ENCODE measurements at regions not wholly inside any gene's neighbourhood (a gene's known extent, or its start where the extent isn't known, plus 50 kb on each side); places are given as distances from the start of the nearest gene placed in this dataset.

GRCh38 chr10:100612601-100613595 is 77.2 kb downstream of the HIF1AN start:
- Histone ChIP-seq H3K9ac (ENCODE audit: low read depth in 1 of 2, low read length in 2 of 2) (no peak overlapping the region), H3K36me3 (ENCODE audit: control insufficient read depth in 1 of 2, insufficient read depth in 2 of 2, low read length in 2 of 2) (no peaks in the 10 kb centered on the region), H3K4me1 (ENCODE audit: control insufficient read depth in 1 of 2, insufficient read depth in 2 of 2, low read length in 2 of 2) (no peaks in the 10 kb centered on the region), H3K27me3 (ENCODE audit: control insufficient read depth in 1 of 2, insufficient read depth in 2 of 2, low read length in 2 of 2) (peaks cover 20 to 35% of the 10 kb centered on the region in 2 donors), H3K4me3 (ENCODE audit: low read depth in 1 of 2, low read length in 2 of 2) (no peak overlapping the region), H3K27ac (ENCODE audit: low read depth, low read length) (no peak overlapping the region), H3K9me3 (ENCODE audit: control insufficient read depth in 1 of 2, low read length in 2 of 2) (no peaks in the 10 kb centered on the region)

DNA sequence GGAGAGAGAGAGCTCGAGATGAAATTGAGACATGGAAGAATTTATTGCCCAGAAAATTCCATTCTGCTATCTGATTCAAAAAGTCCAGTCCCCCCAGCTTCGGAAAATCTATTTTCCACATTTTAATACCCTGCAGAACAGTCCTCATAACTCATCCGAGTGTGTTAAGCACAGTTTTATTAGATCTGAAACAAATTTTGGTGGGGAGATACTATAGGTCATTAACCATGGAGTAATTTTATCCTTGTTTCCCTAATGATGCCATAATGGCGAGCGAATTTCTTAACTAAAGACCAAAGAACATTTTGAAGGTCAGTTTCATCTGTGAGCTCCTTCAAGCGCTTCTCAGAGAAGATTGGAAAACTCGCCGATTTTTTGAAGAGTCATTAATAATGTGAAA is 78.1 kb downstream of the HIF1AN start:
- H3K9me3 ChIP-seq (ENCODE audit: control insufficient read depth in 1 of 2, low read length in 2 of 2): no peaks in the 10 kb centered on the region
- H3K36me3 ChIP-seq (ENCODE audit: control insufficient read depth in 1 of 2, insufficient read depth in 2 of 2, low read length in 2 of 2): no peaks in the 10 kb centered on the region
- no peaks in the 10 kb centered on the region for H3K4me1 ChIP-seq (ENCODE audit: control insufficient read depth in 1 of 2, insufficient read depth in 2 of 2, low read length in 2 of 2)
- H3K27me3 ChIP-seq (ENCODE audit: control insufficient read depth in 1 of 2, insufficient read depth in 2 of 2, low read length in 2 of 2): peaks cover 22 to 37% of the 10 kb centered on the region in 2 donors
- no peak overlapping the region for H3K4me3 ChIP-seq (ENCODE audit: low read depth in 1 of 2, low read length in 2 of 2)
- H3K9ac ChIP-seq (ENCODE audit: low read depth in 1 of 2, low read length in 2 of 2): no peak overlapping the region
- no peak overlapping the region for H3K27ac ChIP-seq (ENCODE audit: low read depth, low read length)

DNA sequence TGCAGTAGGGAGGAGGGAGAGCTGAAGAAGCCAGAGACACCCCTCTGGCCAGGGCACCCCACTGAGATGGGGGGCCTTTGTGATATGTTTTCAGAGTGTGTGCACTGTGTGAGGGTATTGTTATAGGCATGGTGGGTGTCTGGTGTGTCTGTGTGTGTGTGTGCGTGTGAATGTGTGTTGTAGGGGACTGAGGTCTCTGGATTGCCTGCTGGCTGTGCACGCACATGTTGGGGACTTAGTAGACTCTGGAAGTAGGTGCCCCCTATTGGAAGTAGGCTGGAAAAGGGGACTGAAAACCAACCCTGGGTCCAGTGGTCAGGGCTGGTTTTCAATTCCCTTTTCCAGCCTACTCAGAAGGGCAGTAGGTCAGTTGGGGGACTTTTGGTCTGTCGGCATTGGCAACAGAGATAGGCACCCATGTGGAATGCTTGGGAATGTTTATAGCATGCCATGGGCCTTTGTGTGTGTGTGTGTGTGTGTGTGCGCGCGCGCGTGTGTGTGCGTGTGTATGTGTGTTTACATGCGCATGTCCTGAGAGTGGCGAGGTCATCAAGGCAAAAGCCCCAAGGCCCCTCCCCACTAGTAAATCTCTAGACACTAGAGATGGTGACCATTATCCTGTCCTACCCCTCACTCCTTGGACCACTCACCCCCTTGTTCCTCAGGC is 78.8 kb downstream of the HIF1AN start:
- H3K4me3 ChIP-seq (ENCODE audit: low read depth in 1 of 2, low read length in 2 of 2): no peak overlapping the region
- peaks cover 27 to 44% of the 10 kb centered on the region in 2 donors for H3K27me3 ChIP-seq (ENCODE audit: control insufficient read depth in 1 of 2, insufficient read depth in 2 of 2, low read length in 2 of 2)
- no peaks in the 10 kb centered on the region for H3K4me1 ChIP-seq (ENCODE audit: control insufficient read depth in 1 of 2, insufficient read depth in 2 of 2, low read length in 2 of 2)
- no peak overlapping the region for H3K27ac ChIP-seq (ENCODE audit: low read depth, low read length)
- no peak overlapping the region for H3K9ac ChIP-seq (ENCODE audit: low read depth in 1 of 2, low read length in 2 of 2)
- H3K9me3 ChIP-seq (ENCODE audit: control insufficient read depth in 1 of 2, low read length in 2 of 2): no peaks in the 10 kb centered on the region
- no peaks in the 10 kb centered on the region for H3K36me3 ChIP-seq (ENCODE audit: control insufficient read depth in 1 of 2, insufficient read depth in 2 of 2, low read length in 2 of 2)

DNA sequence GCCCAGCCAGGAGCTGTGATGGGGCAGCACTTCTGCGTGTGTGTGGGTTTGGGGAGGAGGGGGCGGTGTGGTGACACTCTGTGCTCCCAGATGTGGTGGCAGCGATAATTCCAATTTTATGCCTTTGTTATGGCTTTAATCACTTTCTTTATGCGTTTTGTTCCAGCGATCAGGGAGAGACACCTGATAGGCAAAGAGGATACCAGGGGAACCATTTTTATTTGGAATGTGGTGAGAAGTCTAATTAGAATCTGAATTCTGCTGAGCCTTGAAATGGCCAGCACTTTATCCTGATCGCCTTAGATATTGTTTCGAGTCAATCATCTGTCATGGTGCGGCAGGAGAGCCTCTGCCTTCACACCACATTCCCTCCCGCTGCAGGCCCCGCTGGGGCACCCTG is 79.5 kb downstream of the HIF1AN start:
- no peak overlapping the region for H3K4me3 ChIP-seq (ENCODE audit: low read depth in 1 of 2, low read length in 2 of 2)
- H3K9me3 ChIP-seq (ENCODE audit: control insufficient read depth in 1 of 2, low read length in 2 of 2): no peaks in the 10 kb centered on the region
- H3K4me1 ChIP-seq (ENCODE audit: control insufficient read depth in 1 of 2, insufficient read depth in 2 of 2, low read length in 2 of 2): no peaks in the 10 kb centered on the region
- H3K27me3 ChIP-seq (ENCODE audit: control insufficient read depth in 1 of 2, insufficient read depth in 2 of 2, low read length in 2 of 2): peaks cover 33 to 49% of the 10 kb centered on the region in 2 donors
- H3K9ac ChIP-seq (ENCODE audit: low read depth in 1 of 2, low read length in 2 of 2): no peak overlapping the region
- H3K27ac ChIP-seq (ENCODE audit: low read depth, low read length): no peak overlapping the region
- H3K36me3 ChIP-seq (ENCODE audit: control insufficient read depth in 1 of 2, insufficient read depth in 2 of 2, low read length in 2 of 2): no peaks in the 10 kb centered on the region

DNA sequence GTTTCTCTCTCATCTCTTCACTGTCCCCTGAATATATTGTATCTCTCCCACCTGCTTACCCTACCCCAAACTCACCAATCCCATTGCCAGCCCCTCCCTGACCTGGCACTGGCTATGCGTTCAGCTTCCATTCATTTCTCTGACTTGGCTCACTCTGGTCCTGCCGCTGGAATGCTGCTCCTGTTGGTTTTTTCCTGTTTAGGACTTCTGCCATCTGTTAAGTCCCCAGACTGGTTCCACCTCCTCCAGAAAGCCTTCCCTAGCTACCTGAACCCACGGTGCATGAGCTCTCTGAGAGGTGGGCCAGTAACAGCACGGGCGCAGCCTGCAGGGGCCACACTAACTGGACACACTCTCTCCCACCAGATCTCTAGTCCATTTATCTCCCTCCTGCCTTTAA is 80.2 kb downstream of the HIF1AN start:
- H3K27ac ChIP-seq (ENCODE audit: low read depth, low read length): no peak overlapping the region

DNA sequence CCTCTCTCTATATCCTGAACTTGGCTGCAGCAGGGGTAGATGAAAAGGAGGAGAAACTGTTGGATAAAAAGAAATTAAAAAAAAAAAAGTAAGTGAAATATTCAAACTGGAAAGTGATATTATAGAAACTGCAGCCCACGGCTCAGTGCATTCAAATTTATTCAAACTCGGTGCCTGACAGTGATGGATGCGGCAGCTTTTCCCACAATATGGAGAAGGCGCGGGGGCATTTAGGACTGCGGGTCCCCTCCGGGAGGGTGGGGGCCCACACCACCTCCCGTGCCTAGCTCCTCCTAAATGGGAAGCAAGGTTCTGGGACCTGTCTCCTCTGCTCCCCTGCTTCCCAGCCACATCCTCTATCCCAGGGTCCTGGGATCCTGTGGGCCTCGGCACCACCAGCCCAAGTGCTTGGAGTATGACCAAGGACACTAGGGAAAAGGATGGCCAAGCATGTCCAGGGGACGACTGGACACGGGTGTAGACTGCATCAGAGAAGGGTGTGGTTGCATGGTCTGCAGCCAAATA is 82.4 kb downstream of the HIF1AN start:
- Histone ChIP-seq H3K9me3 (ENCODE audit: control insufficient read depth in 1 of 2, low read length in 2 of 2) (no peaks in the 10 kb centered on the region), H3K27me3 (ENCODE audit: control insufficient read depth in 1 of 2, insufficient read depth in 2 of 2, low read length in 2 of 2) (peaks cover 43 to 57% of the 10 kb centered on the region in 2 donors), H3K4me1 (ENCODE audit: control insufficient read depth in 1 of 2, insufficient read depth in 2 of 2, low read length in 2 of 2) (no peaks in the 10 kb centered on the region), H3K27ac (ENCODE audit: low read depth, low read length) (no peak overlapping the region), H3K4me3 (ENCODE audit: low read depth in 1 of 2, low read length in 2 of 2) (no peak overlapping the region), H3K36me3 (ENCODE audit: control insufficient read depth in 1 of 2, insufficient read depth in 2 of 2, low read length in 2 of 2) (no peaks in the 10 kb centered on the region), H3K9ac (ENCODE audit: low read depth in 1 of 2, low read length in 2 of 2) (no peak overlapping the region)

More for the DNA sequence above, 80.2 kb downstream of the HIF1AN start:
- Histone ChIP-seq H3K4me1 (ENCODE audit: control insufficient read depth in 1 of 2, insufficient read depth in 2 of 2, low read length in 2 of 2) (no peaks in the 10 kb centered on the region), H3K9ac (ENCODE audit: low read depth in 1 of 2, low read length in 2 of 2) (no peak overlapping the region), H3K27me3 (ENCODE audit: control insufficient read depth in 1 of 2, insufficient read depth in 2 of 2, low read length in 2 of 2) (peaks cover 36 to 56% of the 10 kb centered on the region in 2 donors), H3K36me3 (ENCODE audit: control insufficient read depth in 1 of 2, insufficient read depth in 2 of 2, low read length in 2 of 2) (no peaks in the 10 kb centered on the region), H3K9me3 (ENCODE audit: control insufficient read depth in 1 of 2, low read length in 2 of 2) (no peaks in the 10 kb centered on the region), H3K4me3 (ENCODE audit: low read depth in 1 of 2, low read length in 2 of 2) (no peak overlapping the region)

DNA sequence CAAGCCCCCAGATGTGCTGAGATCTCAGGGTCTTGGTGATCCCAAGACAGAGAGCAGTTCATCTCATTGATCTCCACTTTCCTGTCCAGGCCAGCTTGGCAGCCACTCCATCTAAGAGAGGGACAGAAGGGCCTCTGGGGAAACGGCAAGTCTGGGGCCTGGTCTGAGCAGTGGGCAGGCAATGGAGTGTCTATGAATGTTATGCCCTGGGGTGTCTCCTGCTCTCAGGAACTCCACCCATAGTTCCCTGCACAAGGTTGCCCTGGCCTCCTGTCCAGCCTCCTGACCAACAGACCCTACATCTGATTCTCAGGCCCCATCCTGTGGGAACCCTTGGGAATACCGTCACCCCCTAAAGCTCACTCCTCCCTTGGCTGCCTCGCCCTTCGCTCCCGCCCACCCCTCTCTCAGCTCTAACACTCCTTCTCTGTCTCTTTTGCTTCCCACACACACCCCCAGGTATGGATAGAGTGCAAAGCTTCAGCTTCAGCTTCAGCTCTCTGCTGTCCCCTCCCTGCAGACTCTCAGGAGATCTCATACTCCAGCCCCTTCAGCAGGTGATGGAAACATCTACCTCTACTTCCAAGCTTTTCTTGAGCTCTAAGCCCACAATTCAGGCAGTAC is 83.0 kb downstream of the HIF1AN start:
- peaks cover 45 to 56% of the 10 kb centered on the region in 2 donors for H3K27me3 ChIP-seq (ENCODE audit: control insufficient read depth in 1 of 2, insufficient read depth in 2 of 2, low read length in 2 of 2)

GRCh38 chr10:100620087-100620835 is 84.5 kb downstream of the HIF1AN start:
- no peaks in the 10 kb centered on the region for H3K9me3 ChIP-seq (ENCODE audit: control insufficient read depth in 1 of 2, low read length in 2 of 2)
- H3K9ac ChIP-seq (ENCODE audit: low read depth in 1 of 2, low read length in 2 of 2): no peak overlapping the region
- peaks cover 41 to 65% of the 10 kb centered on the region in 2 donors for H3K27me3 ChIP-seq (ENCODE audit: control insufficient read depth in 1 of 2, insufficient read depth in 2 of 2, low read length in 2 of 2)

More for the DNA sequence above, 83.0 kb downstream of the HIF1AN start:
- no peak overlapping the region for H3K4me3 ChIP-seq (ENCODE audit: low read depth in 1 of 2, low read length in 2 of 2)
- no peak overlapping the region for H3K27ac ChIP-seq (ENCODE audit: low read depth, low read length)
- H3K4me1 ChIP-seq (ENCODE audit: control insufficient read depth in 1 of 2, insufficient read depth in 2 of 2, low read length in 2 of 2): no peaks in the 10 kb centered on the region
- no peak overlapping the region for H3K9ac ChIP-seq (ENCODE audit: low read depth in 1 of 2, low read length in 2 of 2)
- H3K36me3 ChIP-seq (ENCODE audit: control insufficient read depth in 1 of 2, insufficient read depth in 2 of 2, low read length in 2 of 2): no peaks in the 10 kb centered on the region
- no peaks in the 10 kb centered on the region for H3K9me3 ChIP-seq (ENCODE audit: control insufficient read depth in 1 of 2, low read length in 2 of 2)

DNA sequence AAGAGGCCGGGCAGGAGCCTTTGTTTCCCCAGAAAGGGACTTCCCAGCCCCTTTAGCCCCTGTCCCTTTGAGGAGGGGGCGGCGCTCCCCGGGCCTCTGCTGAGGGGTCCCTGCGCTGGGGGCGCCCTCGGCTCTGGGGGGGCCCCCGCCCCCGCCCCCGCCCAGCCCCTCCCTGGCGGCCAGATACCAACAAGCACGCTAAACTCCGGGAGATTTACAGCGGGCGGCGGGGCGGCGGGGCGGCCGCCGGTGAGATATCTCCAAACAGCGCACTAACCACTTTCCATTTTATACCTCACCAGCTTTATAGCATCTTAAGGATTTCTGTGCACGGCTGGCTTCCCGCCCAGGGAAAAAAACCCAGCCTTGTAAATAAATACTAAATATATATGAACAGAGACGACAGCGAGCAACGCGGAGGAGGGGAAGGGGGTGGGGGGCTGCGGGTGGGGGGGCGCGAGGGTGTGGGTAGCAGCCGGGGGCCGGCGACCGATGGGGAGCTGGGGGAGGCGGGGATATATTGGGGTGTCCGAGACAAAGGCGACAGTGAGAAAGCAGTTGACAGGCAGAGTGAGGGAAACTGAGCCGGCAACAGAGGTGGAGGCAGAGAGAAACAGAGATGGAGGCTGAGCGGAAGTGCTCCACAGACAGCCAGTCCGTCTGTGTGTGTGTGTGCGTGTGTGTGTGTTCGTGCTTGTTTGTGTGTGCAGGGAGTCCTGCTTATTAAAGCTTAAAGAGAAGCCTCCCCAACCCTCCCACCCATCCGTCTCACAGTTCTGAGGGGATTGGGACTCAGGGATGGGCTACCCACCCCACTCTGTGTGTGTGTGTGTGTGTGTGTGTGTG is 85.8 kb downstream of the HIF1AN start:
- no peaks in the 10 kb centered on the region for H3K36me3 ChIP-seq (ENCODE audit: control insufficient read depth in 1 of 2, insufficient read depth in 2 of 2, low read length in 2 of 2)
- H3K27me3 ChIP-seq (ENCODE audit: control insufficient read depth in 1 of 2, insufficient read depth in 2 of 2, low read length in 2 of 2): peaks cover 46 to 71% of the 10 kb centered on the region in 2 donors
- no peak overlapping the region for H3K27ac ChIP-seq (ENCODE audit: low read depth, low read length)
- no peak overlapping the region for H3K4me3 ChIP-seq (ENCODE audit: low read depth in 1 of 2, low read length in 2 of 2)
- no peaks in the 10 kb centered on the region for H3K4me1 ChIP-seq (ENCODE audit: control insufficient read depth in 1 of 2, insufficient read depth in 2 of 2, low read length in 2 of 2)
- no peaks in the 10 kb centered on the region for H3K9me3 ChIP-seq (ENCODE audit: control insufficient read depth in 1 of 2, low read length in 2 of 2)
- H3K9ac ChIP-seq (ENCODE audit: low read depth in 1 of 2, low read length in 2 of 2): no peak overlapping the region

More at GRCh38 chr10:100620087-100620835, 84.5 kb downstream of the HIF1AN start:
- H3K27ac ChIP-seq (ENCODE audit: low read depth, low read length): no peak overlapping the region
- no peaks in the 10 kb centered on the region for H3K4me1 ChIP-seq (ENCODE audit: control insufficient read depth in 1 of 2, insufficient read depth in 2 of 2, low read length in 2 of 2)
- no peak overlapping the region for H3K4me3 ChIP-seq (ENCODE audit: low read depth in 1 of 2, low read length in 2 of 2)
- no peaks in the 10 kb centered on the region for H3K36me3 ChIP-seq (ENCODE audit: control insufficient read depth in 1 of 2, insufficient read depth in 2 of 2, low read length in 2 of 2)
